NT2/D1 (cell line): ENCODE measurements at regions not wholly inside any gene's neighbourhood (a gene's known extent, or its start where the extent isn't known, plus 50 kb on each side); places are given as distances from the start of the nearest gene placed in this dataset.

Source experiments
- SUZ12 ChIP-seq: IDR thresholded peaks from 2 replicates; pipeline ENCODE4 v1.6.1; 2011; ENCODE audit not compliant: insufficient read length, insufficient read depth; ENCODE audit errors: extremely low read depth
- YY1 ChIP-seq: IDR thresholded peaks from 2 replicates; pipeline ENCODE4 v1.6.1; 2011; ENCODE audit not compliant: insufficient read length, insufficient read depth
- ZNF274 ChIP-seq: IDR thresholded peaks from 2 replicates; pipeline ENCODE4 v1.6.1; 2011; ENCODE audit warnings: mild to moderate bottlenecking, low read depth, low read length

- TF ChIP-seq YY1 = no peak
- no peak for TF ChIP-seq SUZ12
- no peak for TF ChIP-seq ZNF274
Observed at GRCh38 chr1:9439074-9439761, 100.0 kb upstream of the SLC25A33 start.
